GM21576 (cell line): ENCODE measurements at regions not wholly inside any gene's neighbourhood (a gene's known extent, or its start where the extent isn't known, plus 50 kb on each side); places are given as distances from the start of the nearest gene placed in this dataset.

Experiments
- ATAC-seq: cut with Tn5 transposase; IDR thresholded peaks from one replicate; pipeline ENCODE4 v1.9.1; 2021; ENCODE audit warnings: mild to moderate bottlenecking, moderate library complexity; ENCODE audit not compliant: unreplicated experiment

DNA sequence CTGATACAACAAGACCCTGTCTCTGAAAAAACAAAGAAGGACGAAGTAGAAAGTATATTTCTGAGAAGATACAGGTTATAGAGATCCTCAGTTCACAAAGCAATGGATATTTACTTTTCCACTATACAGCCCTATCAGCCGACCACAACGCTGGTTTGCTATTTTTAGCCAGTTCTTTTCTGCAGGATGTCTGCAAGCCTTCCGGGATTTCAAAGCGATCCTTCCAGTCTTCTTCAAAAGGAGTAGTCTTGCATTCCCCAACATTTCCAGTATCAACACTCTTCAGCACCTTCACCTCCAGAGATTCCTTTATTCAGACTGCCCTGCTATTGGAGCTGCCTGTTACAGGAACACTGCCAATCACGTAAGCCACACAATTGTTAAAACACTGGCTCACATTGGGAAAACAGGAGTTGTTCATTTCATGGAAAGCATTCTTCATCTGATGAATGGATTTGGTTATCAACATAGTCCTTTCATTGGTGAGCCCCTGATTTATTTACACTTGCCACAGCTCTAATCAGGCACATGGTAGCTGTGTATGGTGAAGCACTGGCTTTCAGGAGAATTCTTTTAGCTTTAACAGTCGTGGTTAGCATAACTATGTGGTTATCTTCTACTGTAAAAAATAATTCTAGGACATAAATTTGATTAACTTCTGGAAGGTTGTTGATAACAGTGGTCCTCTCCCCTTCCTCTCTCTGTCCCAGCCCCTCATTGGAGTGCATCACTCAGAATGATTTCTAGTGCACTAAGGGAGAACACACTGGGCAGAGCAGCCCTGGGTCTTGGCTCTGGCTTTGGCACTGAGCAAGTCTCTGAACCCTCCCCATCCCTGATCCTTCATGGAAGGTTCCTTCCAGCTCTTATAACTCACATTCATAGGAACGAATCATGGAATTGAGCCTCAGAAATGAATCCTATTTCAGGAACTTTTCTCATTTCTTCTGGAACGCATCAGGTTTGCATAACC, 109.9 kb upstream of the SORBS2 start:
- ATAC-seq = no peak

DNA sequence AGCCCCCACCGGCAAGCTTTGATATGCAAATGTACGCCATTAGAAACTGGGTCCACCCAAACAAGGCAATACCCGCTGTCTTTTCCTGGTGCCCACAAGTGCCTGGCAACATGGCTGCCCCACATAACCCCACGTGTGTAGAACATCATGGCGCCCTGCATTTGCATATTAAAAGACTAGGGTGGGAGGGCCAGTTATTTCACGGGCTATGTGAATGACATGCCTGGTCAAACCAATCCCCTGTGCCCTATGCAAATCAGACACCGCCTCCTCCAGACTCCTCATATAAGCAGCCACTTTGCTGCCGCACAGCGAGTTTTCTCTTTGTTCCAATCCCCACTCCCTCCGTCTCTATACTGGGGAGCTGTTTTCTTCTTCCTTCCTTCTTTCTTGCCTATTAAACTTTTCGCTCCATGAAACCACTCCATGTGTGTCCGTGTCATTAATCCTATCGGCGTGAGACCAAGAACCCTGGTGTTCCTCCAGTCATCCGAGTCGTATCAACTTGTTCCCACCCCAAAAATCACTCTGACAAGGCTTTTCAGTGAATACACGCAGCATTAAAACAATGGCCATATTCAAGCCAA, 112.6 kb upstream of the SORBS2 start:
- ATAC-seq = no peak

DNA sequence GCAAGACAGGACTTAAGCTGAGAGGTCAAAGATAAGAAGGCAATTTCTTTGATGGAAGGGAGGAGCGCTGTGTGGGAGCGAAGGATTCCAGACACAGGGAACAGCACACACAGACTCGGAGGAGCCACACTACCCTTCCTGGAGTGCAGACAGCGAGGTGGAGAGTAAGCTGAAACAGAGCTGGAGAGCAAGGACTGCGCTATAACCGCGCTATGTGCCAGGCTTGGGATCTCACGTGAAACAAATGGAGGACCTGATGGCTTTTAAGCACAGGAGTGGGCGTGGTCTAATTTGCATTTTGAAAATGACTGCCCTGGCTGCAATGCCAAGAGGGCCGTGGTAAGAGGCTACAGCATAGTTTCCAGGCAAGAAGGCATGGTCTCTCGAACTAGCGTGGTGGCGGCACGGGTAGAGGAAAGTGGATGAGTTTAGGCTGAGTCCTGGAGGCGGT, 113.9 kb upstream of the SORBS2 start:
- no peak for ATAC-seq

DNA sequence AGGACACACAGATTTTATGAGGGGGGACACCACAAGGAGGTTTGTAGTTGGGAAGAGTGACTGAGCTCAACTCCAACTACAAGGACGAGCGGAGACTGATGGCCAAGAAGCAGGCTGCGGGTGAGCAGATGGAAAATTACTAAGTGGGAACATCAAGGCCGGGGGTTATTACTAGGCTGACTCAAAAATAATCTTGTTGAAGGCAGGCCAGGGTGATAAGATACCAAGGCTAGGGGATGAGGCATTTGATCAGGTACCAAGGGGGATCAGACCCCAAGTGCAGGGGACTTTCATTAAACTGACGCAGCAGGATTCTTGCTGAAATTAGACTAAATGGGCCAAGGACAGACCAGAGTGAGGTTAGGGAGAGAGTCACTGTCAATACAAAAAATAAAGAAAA, 119.4 kb upstream of the SORBS2 start:
- ATAC-seq = no peak

DNA sequence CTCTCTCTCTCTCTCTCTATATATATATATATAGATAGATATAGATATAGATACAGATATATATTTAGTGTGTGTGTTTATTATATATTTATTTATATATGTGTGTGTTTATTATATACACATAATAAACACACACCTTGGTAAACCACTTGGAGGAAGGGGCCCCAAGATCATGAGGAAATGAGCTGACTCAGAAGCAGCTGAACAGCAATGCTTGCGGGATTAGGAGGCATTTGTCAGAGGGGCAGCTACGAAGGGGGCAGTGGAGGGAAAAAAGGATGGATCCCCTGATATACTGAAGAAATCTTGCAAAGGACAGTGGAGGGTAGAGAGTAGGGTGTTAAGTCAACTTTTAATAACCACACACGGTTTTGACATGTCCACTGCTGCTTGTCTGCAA, 120.0 kb upstream of the SORBS2 start:
- no peak for ATAC-seq

DNA sequence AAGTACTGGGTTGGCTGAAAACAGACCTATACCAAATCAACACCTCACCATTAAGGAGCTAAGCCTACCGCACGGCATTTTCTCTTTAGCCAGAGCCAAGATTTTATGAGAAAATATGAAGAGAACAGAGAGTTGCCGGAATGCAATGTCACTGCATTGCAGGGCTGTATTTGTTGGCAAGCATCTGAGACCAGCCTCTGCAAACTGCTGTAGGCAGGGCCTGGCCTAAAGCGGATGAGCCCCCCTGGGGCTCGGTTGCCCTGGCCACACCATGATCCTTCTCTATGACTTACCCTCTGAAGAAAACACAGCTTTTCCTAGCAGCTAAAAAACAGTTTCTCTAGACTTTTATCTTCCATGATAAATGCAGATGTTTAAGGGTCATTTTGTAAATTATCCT, 120.5 kb upstream of the SORBS2 start:
- ATAC-seq = no peak

DNA sequence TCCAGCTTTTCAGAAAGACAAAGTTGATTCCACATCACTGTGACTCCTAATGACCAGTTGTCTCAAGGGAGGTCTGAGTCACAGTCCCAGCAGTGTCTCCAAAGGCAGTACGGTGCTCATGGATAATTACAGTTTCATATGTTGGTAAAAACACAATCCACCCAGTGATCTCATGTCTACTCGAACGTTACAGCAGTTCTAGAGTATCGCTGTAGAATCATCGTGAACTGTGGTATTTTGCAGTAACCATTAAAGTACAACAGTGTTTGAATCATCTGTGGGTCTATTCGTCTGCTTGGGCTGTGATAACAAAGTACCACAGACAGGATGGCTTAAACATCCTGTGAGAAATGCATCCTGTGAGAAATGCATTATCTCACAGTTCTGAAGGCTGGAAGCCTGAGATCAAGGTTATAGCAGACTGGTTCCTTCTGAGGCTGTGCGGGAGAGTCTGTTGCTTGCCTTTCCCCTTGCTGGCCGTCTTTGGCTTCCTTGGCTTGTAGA, 121.1 kb upstream of the SORBS2 start:
- ATAC-seq = no peak

DNA sequence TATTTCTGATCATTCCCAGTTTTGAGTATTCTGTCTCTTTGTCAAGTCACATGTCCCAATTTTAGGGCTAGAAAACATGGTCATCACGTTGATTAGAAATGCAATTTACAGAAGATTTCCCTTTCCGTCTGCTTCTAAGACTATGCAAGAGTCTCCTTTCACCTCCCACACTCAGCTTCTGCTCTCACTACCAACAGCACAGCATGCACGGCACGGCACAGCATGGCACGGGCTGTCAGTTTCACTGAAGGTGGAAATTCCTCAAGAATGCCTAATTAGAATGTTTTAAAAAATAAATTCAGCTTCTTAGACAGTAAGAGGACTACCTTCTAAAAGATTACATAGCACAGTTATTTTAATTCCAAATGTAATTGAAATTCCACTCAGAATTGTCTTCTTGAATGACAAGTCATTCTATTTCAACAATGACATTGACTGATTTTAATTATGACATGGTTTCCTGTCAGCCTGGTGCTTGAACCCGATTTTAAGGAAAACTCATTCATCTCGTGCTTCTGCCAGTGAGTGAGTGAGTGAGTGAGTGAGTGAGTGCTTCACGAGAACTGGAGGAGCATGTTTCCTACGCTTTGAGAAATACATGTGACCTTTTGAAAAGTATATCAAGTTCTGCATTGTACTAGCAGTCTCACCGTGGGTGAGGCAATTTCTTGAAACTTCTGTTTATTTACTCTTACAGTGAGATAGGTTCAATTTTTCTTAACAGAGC, 124.8 kb upstream of the SORBS2 start:
- no peak for ATAC-seq

DNA sequence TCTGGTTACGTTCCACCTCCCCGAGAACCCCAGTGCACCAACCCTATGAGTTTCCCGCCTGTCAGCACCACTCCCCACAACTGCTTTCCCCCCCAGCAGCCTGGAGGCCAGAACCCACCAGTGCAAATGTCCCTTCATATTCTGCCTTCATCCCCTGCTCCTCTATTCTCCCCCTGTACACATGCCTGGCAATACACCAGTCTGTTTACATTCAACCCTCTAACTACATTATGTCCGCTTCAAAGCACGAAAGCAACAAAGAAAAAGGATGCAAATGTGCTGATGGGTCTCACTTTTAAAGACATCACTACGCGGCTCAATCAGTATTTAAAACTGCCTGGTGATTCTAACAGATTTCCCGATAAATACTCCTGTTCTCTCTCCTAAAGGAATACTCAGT, 126.7 kb upstream of the SORBS2 start:
- ATAC-seq = no peak

DNA sequence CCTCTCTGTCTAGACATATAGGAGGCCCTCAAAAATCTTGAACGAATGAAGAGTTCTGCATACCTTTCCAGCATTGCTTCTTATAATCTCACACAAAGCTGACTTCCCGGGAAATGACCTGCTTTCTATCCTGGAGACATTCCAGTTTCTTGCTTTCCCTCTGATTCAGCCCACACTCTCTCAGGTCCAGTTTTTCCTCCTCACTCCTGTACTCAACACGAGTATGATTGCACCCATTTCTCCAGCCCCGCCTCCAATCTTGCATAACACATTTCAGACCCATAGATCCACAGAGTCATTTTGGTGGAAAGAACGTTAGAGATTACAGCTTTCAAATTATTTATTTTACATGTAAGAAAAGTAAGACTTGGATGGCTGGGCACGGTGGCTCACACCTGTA, 127.5 kb upstream of the TLR3 start:
- ATAC-seq = no peak

DNA sequence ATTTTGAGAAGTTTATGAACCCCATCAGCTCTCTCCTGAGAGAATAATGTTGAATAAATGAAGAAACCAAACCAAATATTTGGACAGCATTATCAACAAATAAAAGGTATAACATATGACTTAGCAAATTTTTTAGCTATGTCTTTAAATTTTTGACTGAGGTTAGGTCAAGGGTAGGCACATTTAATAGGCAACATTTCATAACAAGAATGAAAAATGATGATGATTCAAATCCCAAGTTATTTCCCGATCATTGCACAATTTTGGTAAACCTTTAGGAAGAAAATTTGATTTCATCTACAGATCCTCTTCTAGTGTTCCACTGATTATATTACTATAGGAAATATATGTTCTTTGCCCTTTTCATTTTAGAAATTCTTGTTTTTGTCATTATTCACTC, 123.7 kb upstream of the TLR3 start:
- no peak for ATAC-seq

DNA sequence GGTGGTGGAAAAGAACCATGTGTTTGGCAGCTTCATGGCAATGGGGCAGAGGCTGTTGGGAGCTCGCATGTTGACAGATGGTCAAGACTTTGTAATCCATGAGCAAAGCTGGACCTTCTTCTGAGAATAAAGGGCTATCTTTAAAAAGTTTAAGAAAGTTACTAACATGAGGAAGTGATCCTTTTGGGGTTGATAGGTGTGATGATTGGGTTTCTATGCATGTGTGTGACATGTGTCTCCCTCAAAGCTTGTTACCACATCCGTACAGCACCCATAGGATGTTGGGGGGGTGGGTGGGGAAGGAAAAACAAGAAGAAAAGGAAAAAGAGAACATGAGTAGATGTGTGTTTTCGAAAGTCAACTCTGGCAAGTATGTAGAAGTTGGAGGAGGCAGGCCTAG, 123.0 kb upstream of the TLR3 start:
- ATAC-seq = no peak

DNA sequence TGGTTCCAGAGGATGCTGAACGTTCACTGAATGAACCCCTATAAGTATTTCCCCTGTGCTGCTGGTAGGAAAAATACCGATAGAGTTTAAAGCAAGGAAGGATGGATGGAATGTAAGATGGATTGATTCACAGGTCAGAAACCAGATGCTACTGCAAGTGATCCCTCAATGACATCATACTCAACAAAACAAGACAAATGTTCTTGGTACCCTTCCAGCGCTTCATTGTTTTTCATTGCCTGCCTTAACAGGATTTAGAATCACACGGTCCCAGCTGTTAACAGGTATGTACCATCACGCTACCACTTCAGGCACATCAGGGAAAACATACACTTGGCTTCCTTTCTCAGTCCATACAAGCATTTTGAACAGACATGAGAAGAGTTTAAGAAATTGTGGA, 118.1 kb upstream of the TLR3 start:
- no peak for ATAC-seq

DNA sequence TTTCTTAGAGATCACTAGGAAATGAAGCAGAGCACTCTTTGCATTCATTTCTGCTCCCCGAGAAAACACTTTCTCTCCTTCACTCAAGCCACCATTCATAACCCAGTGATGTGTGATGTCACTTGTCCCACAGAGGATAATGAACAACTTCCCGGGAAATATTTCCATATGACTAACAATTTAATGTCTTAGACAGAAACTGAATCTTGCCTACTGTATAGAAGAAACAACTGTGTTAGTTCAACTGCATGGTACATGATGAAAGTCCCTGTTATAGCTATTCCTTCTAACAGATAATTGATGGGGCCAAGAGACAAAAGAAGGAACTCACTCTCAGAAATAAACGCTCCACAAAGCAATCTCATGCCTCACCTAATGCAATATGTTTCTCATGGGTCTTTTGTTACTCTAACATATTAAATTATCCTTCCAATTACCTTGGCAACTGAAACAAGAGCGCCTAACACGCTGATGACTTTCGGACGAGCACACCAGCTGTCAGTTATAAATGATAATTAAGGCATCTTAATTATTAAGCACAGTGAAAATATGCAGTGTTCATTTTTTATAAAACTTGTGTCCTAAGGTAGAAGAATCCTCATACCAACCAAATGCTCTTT, 113.7 kb upstream of the TLR3 start:
- ATAC-seq = no peak

DNA sequence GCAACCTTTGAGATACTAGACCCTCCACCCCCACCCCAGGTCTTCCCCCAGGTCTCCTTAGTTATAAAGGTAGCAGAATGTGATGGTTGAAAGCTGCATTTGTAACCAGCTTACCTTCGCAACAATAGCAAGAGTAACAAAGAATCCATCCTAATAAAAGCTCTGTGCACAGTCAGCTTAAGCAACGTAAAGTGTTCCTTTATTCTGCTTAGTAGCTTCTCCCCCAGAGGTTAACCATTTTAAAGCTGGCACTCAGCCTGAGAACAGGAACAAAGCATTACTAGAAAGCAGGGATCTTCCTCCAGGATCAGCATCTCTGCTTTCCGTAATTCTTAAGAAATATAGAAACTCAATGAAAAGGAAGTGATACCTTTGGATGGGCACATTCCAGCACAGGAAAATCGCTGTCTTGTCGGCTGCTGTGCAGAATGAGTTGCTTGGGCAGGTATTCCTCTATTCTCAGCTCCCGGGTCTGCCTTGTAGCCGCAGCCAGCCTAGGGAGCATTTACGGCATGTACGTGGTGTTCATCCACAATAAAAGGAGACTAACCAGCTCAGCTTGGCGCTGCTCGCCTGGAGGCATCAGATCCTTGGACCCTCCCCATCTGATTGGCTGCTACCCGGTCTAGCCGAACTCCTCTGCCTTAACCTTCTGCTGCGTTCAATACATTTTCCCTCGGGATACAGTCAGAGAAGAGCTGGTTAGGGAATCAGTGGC, 113.0 kb upstream of the TLR3 start:
- ATAC-seq = no peak

DNA sequence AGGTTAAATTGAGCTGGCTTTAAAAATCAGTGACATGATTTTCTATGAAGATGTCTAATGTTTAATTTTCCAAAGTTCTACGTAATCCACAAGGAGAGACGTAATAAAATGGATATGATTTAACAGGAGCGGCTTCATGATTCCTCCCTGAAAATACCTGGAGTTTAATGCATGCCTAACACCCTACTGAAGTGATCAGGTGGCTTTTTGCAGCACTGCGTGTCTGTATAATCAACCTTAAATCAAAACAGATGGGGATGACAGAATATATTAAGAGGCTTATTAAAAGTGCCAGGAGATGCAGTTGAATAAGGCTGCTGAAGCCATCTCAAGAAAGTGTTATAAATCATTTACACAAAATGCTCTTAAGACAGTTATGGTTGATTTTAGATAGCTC, 112.4 kb upstream of the TLR3 start:
- ATAC-seq = no peak

DNA sequence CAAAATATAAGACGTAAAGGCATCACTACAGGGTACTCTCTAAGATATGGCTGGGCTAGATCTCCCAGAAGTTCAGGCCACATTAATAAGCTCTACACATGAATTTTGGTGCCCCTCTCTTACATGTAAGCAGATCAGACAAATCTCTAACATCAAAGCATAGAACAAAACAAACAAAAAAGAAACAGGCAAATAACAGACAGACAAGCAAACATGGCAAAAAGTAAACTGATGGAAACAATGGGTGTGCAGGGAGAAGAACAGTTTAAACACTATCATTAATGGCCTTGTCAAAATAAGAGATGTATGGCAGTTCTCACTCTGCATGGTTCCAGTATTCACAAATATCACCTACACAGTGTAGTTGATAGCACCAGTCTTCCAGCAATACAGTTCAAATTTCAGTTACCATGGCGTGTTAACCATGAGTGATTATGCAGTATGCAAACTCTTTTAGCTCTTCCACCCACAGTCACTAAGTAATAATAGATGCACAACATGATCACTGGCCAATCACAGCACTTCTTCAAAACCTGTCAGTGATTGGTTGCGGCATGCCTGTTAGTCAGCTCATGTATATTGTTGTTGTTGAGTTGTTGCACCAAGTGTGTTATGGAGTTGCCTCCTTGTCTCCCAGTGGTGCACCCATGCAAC, 110.7 kb upstream of the TLR3 start:
- ATAC-seq = no peak

DNA sequence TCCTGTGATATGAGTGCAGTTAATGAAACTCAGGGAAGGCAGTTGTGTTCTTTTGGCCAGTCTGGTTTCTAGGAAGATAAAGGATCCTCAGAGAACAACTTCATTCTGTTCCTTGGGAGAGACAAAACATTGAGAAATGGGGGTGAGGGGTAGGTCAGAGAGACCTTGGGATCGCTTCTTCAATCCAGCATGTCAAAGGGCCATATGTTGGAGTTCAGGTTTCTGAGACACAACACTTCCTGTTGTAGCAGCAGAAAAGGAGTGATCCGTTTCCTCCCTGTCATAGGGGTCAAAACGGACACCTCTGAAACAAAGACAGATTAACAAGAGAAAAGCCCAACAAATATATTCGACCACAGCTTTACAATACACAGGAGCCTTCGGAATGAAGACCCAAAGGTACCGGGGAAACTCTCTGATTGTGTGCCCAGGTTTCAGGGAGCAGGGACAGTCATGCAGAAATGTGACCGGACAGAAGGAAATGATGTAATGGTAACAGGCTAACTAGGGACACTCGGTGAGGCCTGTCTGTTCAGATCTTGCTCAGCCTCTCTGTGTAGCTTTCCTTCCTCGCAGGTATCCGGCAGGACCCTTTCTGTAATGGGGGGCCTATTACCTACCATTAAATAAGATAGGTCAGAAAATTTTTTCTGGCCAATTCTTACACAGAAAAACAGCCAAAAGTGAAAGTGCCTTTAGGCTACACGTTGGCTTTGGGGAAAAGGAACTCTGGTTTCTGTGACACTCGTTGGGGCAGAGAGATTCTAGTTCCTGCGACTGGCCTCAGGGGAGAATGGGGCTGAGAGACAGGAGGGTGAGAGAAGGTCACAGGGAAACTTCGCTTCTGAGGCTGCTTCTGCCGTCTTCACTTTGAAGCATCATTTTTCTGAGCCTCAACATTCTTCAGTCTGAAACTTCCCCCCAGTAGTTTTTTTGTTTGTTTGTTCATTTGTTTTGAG, 103.3 kb upstream of the TLR3 start:
- ATAC-seq = peak; percentile 80

DNA sequence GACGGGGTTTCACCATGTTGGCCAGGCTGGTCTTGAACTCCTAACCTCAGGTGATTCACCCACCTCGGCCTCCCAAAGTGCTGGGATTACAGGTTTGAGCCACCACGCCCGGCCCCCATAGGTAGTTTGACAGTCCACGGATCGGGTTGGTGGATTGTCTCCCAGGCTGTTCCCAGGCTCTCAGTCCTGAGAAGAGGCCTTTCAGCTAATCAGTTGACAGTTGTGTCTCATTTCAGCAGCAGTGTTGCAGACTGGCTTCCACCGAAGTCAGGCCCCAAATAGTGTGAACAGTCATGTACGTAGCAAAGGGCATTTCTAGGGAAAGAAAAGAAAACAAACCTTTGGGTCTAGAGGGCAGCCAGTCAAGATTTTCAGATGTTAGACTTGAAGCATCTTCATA, 102.4 kb upstream of the TLR3 start:
- no peak for ATAC-seq
